ENCODE measurements at regions not wholly inside any gene's neighbourhood (a gene's known extent, or its start where the extent isn't known, plus 50 kb on each side); places are given as distances from the start of the nearest gene placed in this dataset.

GRCh38 chr3:66785191-66785909 is 212.8 kb upstream of the KBTBD8 start:
- TF ChIP-seq CTCF (IDR thresholded peaks at IDR 0.05 in 4 of 5, conservative IDR thresholded peaks at IDR 0.05 in 1 of 5) (no peak), POLR2A (IDR thresholded peaks at IDR 0.05) (no peak)
- DNase-seq: no peak
- no peak for ATAC-seq
- Histone ChIP-seq H3K4me1 (no peaks in the 10 kb centered on the region), H3K36me3 (no peaks in the 10 kb centered on the region), H3K27ac (no peak overlapping the region), H3K9me3 (no peaks in the 10 kb centered on the region), H3K27me3 (no peaks in the 10 kb centered on the region), H3K4me3 (no peak overlapping the region)
- intact Hi-C loops (cut with DNase I; ENCODE audit: low total_unique reads): no loop called here
- in situ Hi-C loops (cut with MboI; ENCODE audit: low sequenced_read_pairs in 4 of 4): no loop called here

- DNase-seq (peak in 1 of 2 donors; percentile 17), ATAC-seq (peak in 1 of 2 donors; percentile 63)
- in situ Hi-C loops (cut with MboI; ENCODE audit: low sequenced_read_pairs in 4 of 4) (no loop called here), intact Hi-C loops (cut with DNase I; ENCODE audit: low total_unique reads) (no loop called here)
- Histone ChIP-seq H3K4me3 (no peak overlapping the region), H3K36me3 (no peaks in the 10 kb centered on the region), H3K27ac (no peak overlapping the region), H3K4me1 (no peaks in the 10 kb centered on the region), H3K9me3 (no peaks in the 10 kb centered on the region), H3K27me3 (no peaks in the 10 kb centered on the region)
- TF ChIP-seq POLR2A (IDR thresholded peaks at IDR 0.05): no peak
- no peak for TF ChIP-seq CTCF (IDR thresholded peaks at IDR 0.05 in 4 of 5, conservative IDR thresholded peaks at IDR 0.05 in 1 of 5)
These were observed 208.4 kb upstream of the KBTBD8 start for GRCh38 chr3:66789580-66790237.

GRCh38 chr3:66792086-66792485 is 206.0 kb upstream of the KBTBD8 start:
- no peak for DNase-seq
- in situ Hi-C loops (cut with MboI; ENCODE audit: low sequenced_read_pairs in 4 of 4) (no loop called here), intact Hi-C loops (cut with DNase I; ENCODE audit: low total_unique reads) (no loop called here)
- no peak for ATAC-seq
- TF ChIP-seq POLR2A (IDR thresholded peaks at IDR 0.05): no peak
- TF ChIP-seq CTCF (IDR thresholded peaks at IDR 0.05 in 4 of 5, conservative IDR thresholded peaks at IDR 0.05 in 1 of 5): no peak
- Histone ChIP-seq H3K36me3 (no peaks in the 10 kb centered on the region), H3K27me3 (no peaks in the 10 kb centered on the region), H3K27ac (no peak overlapping the region), H3K4me3 (no peak overlapping the region), H3K4me1 (no peaks in the 10 kb centered on the region), H3K9me3 (no peaks in the 10 kb centered on the region)

GRCh38 chr3:66795365-66795764 is 202.7 kb upstream of the KBTBD8 start:
- Histone ChIP-seq H3K4me3 (no peak overlapping the region), H3K4me1 (no peaks in the 10 kb centered on the region), H3K27me3 (no peaks in the 10 kb centered on the region), H3K9me3 (no peaks in the 10 kb centered on the region), H3K27ac (no peak overlapping the region), H3K36me3 (no peaks in the 10 kb centered on the region)
- DNase-seq: no peak
- intact Hi-C loops (cut with DNase I; ENCODE audit: low total_unique reads) (no loop called here), in situ Hi-C loops (cut with MboI; ENCODE audit: low sequenced_read_pairs in 4 of 4) (no loop called here)
- no peak for ATAC-seq
- TF ChIP-seq POLR2A (IDR thresholded peaks at IDR 0.05): no peak
- TF ChIP-seq CTCF (IDR thresholded peaks at IDR 0.05 in 4 of 5, conservative IDR thresholded peaks at IDR 0.05 in 1 of 5): no peak

Data from gastrocnemius medialis (tissue), 4 donors.